ENCODE measurements at regions not wholly inside any gene's neighbourhood (a gene's known extent, or its start where the extent isn't known, plus 50 kb on each side); places are given as distances from the start of the nearest gene placed in this dataset.

DNA sequence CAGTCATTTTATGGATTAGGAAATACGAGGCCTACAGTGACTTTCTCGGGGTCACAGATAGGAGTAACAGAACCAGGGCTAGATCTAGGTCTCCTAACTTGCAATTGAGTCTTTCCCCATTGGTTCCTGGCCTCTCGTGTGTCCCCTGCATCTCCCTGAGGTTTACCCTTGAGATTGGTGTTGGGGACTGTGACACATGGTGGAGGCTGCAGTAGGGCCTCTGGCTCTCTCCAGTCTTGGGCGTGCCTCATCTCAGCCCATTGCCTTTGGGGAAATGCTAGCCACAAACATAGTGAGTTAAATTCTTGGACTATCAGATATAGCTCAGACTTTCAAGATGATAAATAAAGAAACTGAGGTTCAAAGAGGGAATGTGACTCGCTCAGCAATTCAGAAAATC lies 212.1 kb downstream of the KCNRG start:
- TF ChIP-seq, protein P1, sequence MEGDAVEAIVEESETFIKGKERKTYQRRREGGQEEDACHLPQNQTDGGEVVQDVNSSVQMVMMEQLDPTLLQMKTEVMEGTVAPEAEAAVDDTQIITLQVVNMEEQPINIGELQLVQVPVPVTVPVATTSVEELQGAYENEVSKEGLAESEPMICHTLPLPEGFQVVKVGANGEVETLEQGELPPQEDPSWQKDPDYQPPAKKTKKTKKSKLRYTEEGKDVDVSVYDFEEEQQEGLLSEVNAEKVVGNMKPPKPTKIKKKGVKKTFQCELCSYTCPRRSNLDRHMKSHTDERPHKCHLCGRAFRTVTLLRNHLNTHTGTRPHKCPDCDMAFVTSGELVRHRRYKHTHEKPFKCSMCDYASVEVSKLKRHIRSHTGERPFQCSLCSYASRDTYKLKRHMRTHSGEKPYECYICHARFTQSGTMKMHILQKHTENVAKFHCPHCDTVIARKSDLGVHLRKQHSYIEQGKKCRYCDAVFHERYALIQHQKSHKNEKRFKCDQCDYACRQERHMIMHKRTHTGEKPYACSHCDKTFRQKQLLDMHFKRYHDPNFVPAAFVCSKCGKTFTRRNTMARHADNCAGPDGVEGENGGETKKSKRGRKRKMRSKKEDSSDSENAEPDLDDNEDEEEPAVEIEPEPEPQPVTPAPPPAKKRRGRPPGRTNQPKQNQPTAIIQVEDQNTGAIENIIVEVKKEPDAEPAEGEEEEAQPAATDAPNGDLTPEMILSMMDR (IDR thresholded peaks at IDR 0.05; ENCODE audit: insufficient read depth, low read depth, low read length): no peak
- no peak for TF ChIP-seq EZH2 (IDR thresholded peaks at IDR 0.05; ENCODE audit: insufficient read depth, low read length)

All from astrocyte (in vitro differentiated cells and primary cell).